Neural crest cell (in vitro differentiated cells): ENCODE measurements at regions not wholly inside any gene's neighbourhood (a gene's known extent, or its start where the extent isn't known, plus 50 kb on each side); places are given as distances from the start of the nearest gene placed in this dataset.

ENCODE experiments used
- DNase-seq: peaks from one replicate; pipeline ENCODE4 v3.0.0; 2021; ENCODE audit warnings: low read depth, mixed read lengths, low spot score
- H3K27ac Mint-ChIP-seq: one replicate; pipeline ENCODE4 v1.8.0; 2021; ENCODE audit warnings: mild to moderate bottlenecking, mixed read lengths; ENCODE audit not compliant: unreplicated experiment
- H3K27me3 Mint-ChIP-seq: 2 replicates; pipeline ENCODE4 v1.8.0; 2021; ENCODE audit warnings: low read depth, mild to moderate bottlenecking, mixed read lengths
- H3K36me3 Mint-ChIP-seq: 2 replicates; pipeline ENCODE4 v1.8.0; 2021; ENCODE audit warnings: low read depth, mild to moderate bottlenecking, mixed read lengths
- H3K4me1 Mint-ChIP-seq: 2 replicates; pipeline ENCODE4 v1.8.0; 2021; ENCODE audit warnings: mixed read lengths
- H3K4me3 Mint-ChIP-seq: one replicate; pipeline ENCODE4 v1.8.0; 2021; ENCODE audit warnings: mild to moderate bottlenecking, mixed read lengths
- H3K9me3 Mint-ChIP-seq: 2 replicates; pipeline ENCODE4 v1.8.0; 2021; ENCODE audit warnings: mixed read lengths
- CTCF ChIP-seq: fragments of 200-600 bp; sonication (generic); conservative IDR thresholded peaks from 2 replicates; pipeline ENCODE4 v1.5.0; 2021; ENCODE audit warnings: antibody characterized with exemption, mild to moderate bottlenecking

- peaks cover 28% of the 10 kb centered on the region for H3K4me1 Mint-ChIP-seq
- TF ChIP-seq CTCF, result no peak
- DNase-seq, result no peak
- H3K27me3 Mint-ChIP-seq, result no peaks in the 10 kb centered on the region
- H3K9me3 Mint-ChIP-seq, result no peaks in the 10 kb centered on the region
- H3K4me3 Mint-ChIP-seq, result no peak overlapping the region
- no peaks in the 10 kb centered on the region for H3K36me3 Mint-ChIP-seq
- H3K27ac Mint-ChIP-seq, result peak overlapping the region; percentile 31
Observed at GRCh38 chr20:53707371-53708055, 113.9 kb upstream of the ZNF217 start.

- Mint-ChIP-seq H3K9me3 (no peaks in the 10 kb centered on the region), H3K36me3 (no peaks in the 10 kb centered on the region), H3K27ac (peak overlapping the region; percentile 54), H3K4me3 (no peak overlapping the region), H3K27me3 (no peaks in the 10 kb centered on the region), H3K4me1 (peaks cover 28% of the 10 kb centered on the region)
- TF ChIP-seq CTCF, result no peak
- DNase-seq, result no peak
Observed at GRCh38 chr20:53706466-53707370, 113.1 kb upstream of the ZNF217 start.

- no peak for TF ChIP-seq CTCF
- no peaks in the 10 kb centered on the region for H3K36me3 Mint-ChIP-seq
- H3K4me1 Mint-ChIP-seq, result peaks cover 28% of the 10 kb centered on the region
- H3K27ac Mint-ChIP-seq, result no peak overlapping the region
- no peak for DNase-seq
- no peak overlapping the region for H3K4me3 Mint-ChIP-seq
- no peaks in the 10 kb centered on the region for H3K27me3 Mint-ChIP-seq
- H3K9me3 Mint-ChIP-seq, result no peaks in the 10 kb centered on the region
Observed at GRCh38 chr20:53706008-53706465, 112.4 kb upstream of the ZNF217 start.

GRCh38 chr20:53702617-53703016 is 109.0 kb upstream of the ZNF217 start:
- Mint-ChIP-seq H3K27me3 (no peaks in the 10 kb centered on the region), H3K36me3 (no peaks in the 10 kb centered on the region), H3K9me3 (no peaks in the 10 kb centered on the region), H3K4me1 (peaks cover 15% of the 10 kb centered on the region), H3K27ac (no peak overlapping the region), H3K4me3 (no peak overlapping the region)
- TF ChIP-seq CTCF, result no peak
- DNase-seq, result no peak

- H3K27me3 Mint-ChIP-seq, result no peaks in the 10 kb centered on the region
- no peaks in the 10 kb centered on the region for H3K36me3 Mint-ChIP-seq
- no peaks in the 10 kb centered on the region for H3K9me3 Mint-ChIP-seq
Observed at GRCh38 chr20:53699906-53700305, 106.3 kb upstream of the ZNF217 start.

More at GRCh38 chr20:53699906-53700305, 106.3 kb upstream of the ZNF217 start:
- TF ChIP-seq CTCF, result no peak
- no peak overlapping the region for H3K4me3 Mint-ChIP-seq
- H3K4me1 Mint-ChIP-seq, result no peaks in the 10 kb centered on the region
- DNase-seq, result no peak
- H3K27ac Mint-ChIP-seq, result no peak overlapping the region
